Peyer's patch (tissue), 4 donors: ENCODE measurements at regions not wholly inside any gene's neighbourhood (a gene's known extent, or its start where the extent isn't known, plus 50 kb on each side); places are given as distances from the start of the nearest gene placed in this dataset.

Experiments
- DNase-seq, 3 donors: peaks; one replicate each; pipeline ENCODE4 v3.0.0-alpha.2; 2017 to 2019
- H3K27ac ChIP-seq, 4 donors: fragments of 200-600 bp; sonication (generic); one replicate each; pipeline ENCODE4 v1.5.1; 2016 to 2019
- H3K27me3 ChIP-seq, 2 donors: fragments of 200-600 bp; sonication (generic); one replicate each; pipeline ENCODE4 v1.5.1; 2019
- H3K36me3 ChIP-seq, 3 donors: fragments of 200-600 bp; sonication (generic); one replicate each; pipeline ENCODE4 v1.5.1; 2016 to 2019
- H3K4me1 ChIP-seq, 4 donors: fragments of 200-600 bp; sonication (generic); one replicate each; pipeline ENCODE4 v1.5.1; 2016 to 2019
- H3K4me3 ChIP-seq, 4 donors: fragments of 200-600 bp; sonication (generic); 1 replicate in 3 of 4; 2 replicates in 1 of 4; pipeline ENCODE4 v1.5.1; 2016 to 2019; ENCODE audit warnings: mild to moderate bottlenecking in 1 of 4
- H3K9me3 ChIP-seq, 4 donors: fragments of 200-600 bp; sonication (generic); one replicate each; pipeline ENCODE4 v1.5.1; 2016 to 2019; ENCODE audit warnings: mild to moderate bottlenecking in 1 of 4
- CTCF ChIP-seq, 6 experiments: fragments of 450-650 bp in 4 of 6; fragments of 200-600 bp in 2 of 6; sonication (generic) in 1 of 6; IDR thresholded peaks; one replicate each; pipeline ENCODE4 v1.5.1; 2017 to 2019; ENCODE audit warnings: antibody characterized with exemption in 6 of 6, mild to moderate bottlenecking in 3 of 6, moderate library complexity in 1 of 6
- POLR2A ChIP-seq, 2 donors: fragments of 450-650 bp; IDR thresholded peaks; one replicate each; pipeline ENCODE4 v1.5.1; 2017; ENCODE audit warnings: antibody characterized with exemption in 2 of 2, mild to moderate bottlenecking in 2 of 2, moderate library complexity in 2 of 2
- small RNA-seq, 2 donors: library from RNA; depleted of rRNA; stranded (forward); fragments of <200 nt; gene quantifications; one replicate each; pipeline ENCODE3, GENCODE V24; 2016

- H3K27me3 ChIP-seq: no peaks in the 10 kb centered on the region
- H3K4me3 ChIP-seq: no peak overlapping the region
- no peak for DNase-seq
- no peaks in the 10 kb centered on the region for H3K4me1 ChIP-seq
- peaks cover 0 to 3% (median 0%) of the 10 kb centered on the region in 4 donors for H3K9me3 ChIP-seq
- no peaks in the 10 kb centered on the region for H3K36me3 ChIP-seq
- no peak overlapping the region for H3K27ac ChIP-seq
- TF ChIP-seq CTCF (IDR thresholded peaks at IDR 0.05): no peak
- TF ChIP-seq POLR2A (IDR thresholded peaks at IDR 0.05): no peak
Measured at GRCh38 chr10:125216861-125217260, 56.5 kb upstream of the CTBP2 start.

- no peak overlapping the region for H3K27ac ChIP-seq
- no peak for TF ChIP-seq POLR2A (IDR thresholded peaks at IDR 0.05)
- no peak for TF ChIP-seq CTCF (IDR thresholded peaks at IDR 0.05)
- no peaks in the 10 kb centered on the region for H3K36me3 ChIP-seq
- H3K9me3 ChIP-seq: peaks cover 0 to 2% (median 0%) of the 10 kb centered on the region in 4 donors
- no peak overlapping the region for H3K4me3 ChIP-seq
- H3K4me1 ChIP-seq: no peaks in the 10 kb centered on the region
- DNase-seq: no peak
- no peaks in the 10 kb centered on the region for H3K27me3 ChIP-seq
Measured at GRCh38 chr10:125216309-125216708, 55.9 kb upstream of the CTBP2 start.

- Histone ChIP-seq H3K9me3 (no peaks in the 10 kb centered on the region), H3K36me3 (no peaks in the 10 kb centered on the region), H3K4me1 (no peaks in the 10 kb centered on the region), H3K27ac (no peak overlapping the region), H3K4me3 (no peak overlapping the region), H3K27me3 (no peaks in the 10 kb centered on the region)
- DNase-seq: no peak
- no peak for TF ChIP-seq POLR2A (IDR thresholded peaks at IDR 0.05)
- no peak for TF ChIP-seq CTCF (IDR thresholded peaks at IDR 0.05)
Measured at GRCh38 chr10:125214283-125214570, 53.9 kb upstream of the CTBP2 start.

GRCh38 chr10:125213541-125214282 is 53.3 kb upstream of the CTBP2 start:
- no peak for TF ChIP-seq POLR2A (IDR thresholded peaks at IDR 0.05)
- TF ChIP-seq CTCF (IDR thresholded peaks at IDR 0.05): no peak
- no peaks in the 10 kb centered on the region for H3K36me3 ChIP-seq
- H3K9me3 ChIP-seq: no peaks in the 10 kb centered on the region
- no peaks in the 10 kb centered on the region for H3K4me1 ChIP-seq
- H3K4me3 ChIP-seq: no peak overlapping the region
- no peak for DNase-seq
- H3K27ac ChIP-seq: no peak overlapping the region
- H3K27me3 ChIP-seq: no peaks in the 10 kb centered on the region

GRCh38 chr10:125212150-125212809 is 51.9 kb upstream of the CTBP2 start:
- H3K36me3 ChIP-seq: no peaks in the 10 kb centered on the region

More at GRCh38 chr10:125212150-125212809, 51.9 kb upstream of the CTBP2 start:
- Histone ChIP-seq H3K4me1 (no peaks in the 10 kb centered on the region), H3K27me3 (no peaks in the 10 kb centered on the region), H3K4me3 (no peak overlapping the region), H3K9me3 (no peaks in the 10 kb centered on the region), H3K27ac (no peak overlapping the region)
- TF ChIP-seq POLR2A (IDR thresholded peaks at IDR 0.05) (no peak), CTCF (IDR thresholded peaks at IDR 0.05) (no peak)
- DNase-seq: no peak

Small RNA genes lying in the stretch of these regions (small RNA-seq; reads per million reads assigned to genes)
- 0 reads per million in 2 donors for gene RPS27P18
